ENCODE measurements at regions not wholly inside any gene's neighbourhood (a gene's known extent, or its start where the extent isn't known, plus 50 kb on each side); places are given as distances from the start of the nearest gene placed in this dataset.

- no peak for DNase-seq
These were observed 186.9 kb upstream of the STARD13 start for GRCh38 chr13:33472446-33472845.

GRCh38 chr13:33479105-33479504 lies 193.6 kb upstream of the STARD13 start:
- no peak for DNase-seq

GRCh38 chr13:33480561-33480960 lies 195.0 kb upstream of the STARD13 start:
- no peak for DNase-seq

- no peak for DNase-seq
These were observed 197.9 kb upstream of the STARD13 start for GRCh38 chr13:33483471-33483870.

- DNase-seq: no peak
These were observed 199.7 kb upstream of the STARD13 start for GRCh38 chr13:33485247-33485646.

- no peak for DNase-seq
These were observed 202.2 kb upstream of the STARD13 start for GRCh38 chr13:33487575-33488243.

GRCh38 chr13:33489563-33489962 lies 204.0 kb upstream of the STARD13 start:
- no peak for DNase-seq

- no peak for DNase-seq
These were observed 205.1 kb upstream of the STARD13 start for GRCh38 chr13:33490461-33491327.

GRCh38 chr13:33493672-33494365 lies 208.3 kb upstream of the STARD13 start:
- no peak for DNase-seq

- DNase-seq: no peak
These were observed 209.1 kb upstream of the STARD13 start for GRCh38 chr13:33494596-33495204.

- DNase-seq: no peak
These were observed 210.8 kb upstream of the STARD13 start for GRCh38 chr13:33496336-33496735.

- DNase-seq: no peak
These were observed 211.7 kb upstream of the STARD13 start for GRCh38 chr13:33497146-33497845.

GRCh38 chr13:33508060-33508459 lies 222.5 kb upstream of the STARD13 start:
- no peak for DNase-seq

- DNase-seq: no peak
These were observed 224.2 kb upstream of the STARD13 start for GRCh38 chr13:33509642-33510229.

- DNase-seq: no peak
These were observed 224.9 kb upstream of the STARD13 start for GRCh38 chr13:33510350-33510970.

- no peak for DNase-seq
These were observed 227.5 kb upstream of the STARD13 start for GRCh38 chr13:33512880-33513554.

GRCh38 chr13:33514362-33514761 lies 228.8 kb upstream of the STARD13 start:
- DNase-seq: no peak

- no peak for DNase-seq
These were observed 229.6 kb upstream of the STARD13 start for GRCh38 chr13:33515146-33515545.

GRCh38 chr13:33518452-33518851 lies 232.9 kb upstream of the STARD13 start:
- DNase-seq: no peak

GRCh38 chr13:33519561-33520467 lies 234.3 kb upstream of the STARD13 start:
- DNase-seq: no peak
